ENCODE measurements at regions not wholly inside any gene's neighbourhood (a gene's known extent, or its start where the extent isn't known, plus 50 kb on each side); places are given as distances from the start of the nearest gene placed in this dataset.

GRCh38 chr19:31001991-31002390 lies 347.2 kb downstream of the TSHZ3 start (continued):
- TF ChIP-seq CHD7 (IDR thresholded peaks at IDR 0.05; ENCODE audit: insufficient replicate concordance, low read length) (no peak), SUZ12 (IDR thresholded peaks at IDR 0.05; ENCODE audit: low read length) (no peak)
